Stomach (tissue), 8 donors: ENCODE measurements at regions not wholly inside any gene's neighbourhood (a gene's known extent, or its start where the extent isn't known, plus 50 kb on each side); places are given as distances from the start of the nearest gene placed in this dataset.

Experiments used
- DNase-seq, 2 donors: peaks; one replicate each; pipeline versions ENCODE4 v3.0.0 to v3.0.0-alpha.2; 2013 to 2019
- H3K27ac ChIP-seq, 5 donors: fragments of 200-600 bp in 4 of 5; sonication (generic) in 4 of 5; one replicate each; pipeline ENCODE4 v1.5.1; 2013 to 2019; ENCODE audit warnings: mild to moderate bottlenecking in 1 of 5, moderate library complexity in 1 of 5
- H3K27me3 ChIP-seq, 3 donors: fragments of 200-600 bp; sonication (generic); one replicate each; pipeline ENCODE4 v1.5.1; 2017 to 2019; ENCODE audit warnings: mixed run types in 1 of 3
- H3K36me3 ChIP-seq, 4 donors: fragments of 200-600 bp; sonication (generic); 1 replicate in 3 of 4; 2 replicates in 1 of 4; pipeline ENCODE4 v1.5.1; 2016 to 2019
- H3K4me1 ChIP-seq, 4 donors: fragments of 200-600 bp; sonication (generic); one replicate each; pipeline ENCODE4 v1.5.1; 2016 to 2019
- H3K4me3 ChIP-seq, 4 donors: fragments of 200-600 bp; sonication (generic) in 3 of 4; one replicate each; pipeline ENCODE4 v1.5.1; 2016 to 2019; ENCODE audit warnings: mild to moderate bottlenecking in 1 of 4
- H3K9me3 ChIP-seq, 4 donors: fragments of 200-600 bp; sonication (generic); one replicate each; pipeline ENCODE4 v1.5.1; 2016 to 2019
- EP300 ChIP-seq: sonication (generic); formaldehyde crosslinking; IDR thresholded peaks from one replicate; pipeline ENCODE4 v1.6.1; 2017; ENCODE audit warnings: antibody characterized with exemption
- POLR2A ChIP-seq, 4 donors: fragments of 450-650 bp; IDR thresholded peaks; one replicate each; pipeline ENCODE4 v1.6.1; 2016; ENCODE audit warnings: antibody characterized with exemption in 4 of 4, control low read depth in 2 of 4, mild to moderate bottlenecking in 1 of 4, moderate library complexity in 1 of 4
- POLR2AphosphoS5 ChIP-seq, 3 donors: sonication (generic); formaldehyde crosslinking; IDR thresholded peaks; one replicate each; pipeline ENCODE4 v1.6.1; 2016; ENCODE audit warnings: antibody characterized with exemption in 3 of 3
- WGBS, 5 donors: extraction: QIAGEN DNeasy Blood & Tissue Kit in 3 of 5; methylation state at CpG; one replicate each; pipeline versions ENCODE4 v1.1.5 to v1.1.7; 2013 to 2018; 5-methylcytosine and 5-hydroxymethylcytosine counted together
- intact Hi-C: fragments of 100-400 bp; cut with DNase I; formaldehyde crosslinking; loops from one replicate; pipeline ENCODE4 v1.15.1; 2023; ENCODE audit warnings: low total_unique reads
- TF ChIP-seq, protein P1 (sequence below), 7 experiments: fragments of 450-650 bp in 4 of 7; fragments of 200-600 bp in 3 of 7; sonication (generic) in 3 of 7; IDR thresholded peaks; one replicate each; pipeline ENCODE4 v1.5.1; 2016 to 2019; ENCODE audit warnings: antibody characterized with exemption in 7 of 7, control low read depth in 2 of 7, mild to moderate bottlenecking in 1 of 7
- donor health status: healthy with polysubstance abuse.
- donor health status: Bipolar disorder and iron deficiency.
- donor health status: healthy.

DNA sequence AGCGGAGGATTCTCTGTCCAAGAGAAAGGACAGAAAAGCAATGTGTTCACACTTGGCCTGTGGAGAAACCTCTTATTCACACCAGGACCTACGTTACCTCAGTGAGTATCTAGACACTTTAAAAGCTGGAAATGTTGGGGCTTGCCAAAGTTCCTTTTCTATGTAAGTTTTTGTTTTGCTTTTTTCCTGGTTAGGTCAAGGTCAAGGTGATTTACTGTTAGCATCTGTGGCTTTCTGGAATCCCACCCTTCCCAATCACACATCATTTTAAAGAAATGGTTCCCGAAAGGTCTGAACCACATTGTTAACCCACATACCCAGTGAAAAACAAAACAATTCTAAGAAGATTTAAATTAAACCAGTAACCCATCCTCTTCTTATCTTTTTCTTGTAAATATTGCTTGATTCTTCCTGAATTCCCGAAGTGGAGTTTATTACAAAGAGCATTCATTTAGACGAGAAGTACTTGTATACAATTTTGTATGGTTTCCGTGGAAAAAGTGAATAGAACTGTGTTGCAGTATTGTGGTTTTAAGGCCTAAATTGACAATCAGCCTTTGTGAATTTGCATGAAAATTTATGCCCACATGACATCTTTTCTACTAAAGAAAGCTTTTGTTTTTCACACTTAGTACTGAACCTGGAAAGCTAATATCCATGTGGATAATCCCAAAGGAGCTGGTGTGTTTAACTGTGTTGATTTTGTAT lies 827.0 kb upstream of the IGFBP3 start:
- intact Hi-C loops, result no loop called here
- TF ChIP-seq, protein P1, sequence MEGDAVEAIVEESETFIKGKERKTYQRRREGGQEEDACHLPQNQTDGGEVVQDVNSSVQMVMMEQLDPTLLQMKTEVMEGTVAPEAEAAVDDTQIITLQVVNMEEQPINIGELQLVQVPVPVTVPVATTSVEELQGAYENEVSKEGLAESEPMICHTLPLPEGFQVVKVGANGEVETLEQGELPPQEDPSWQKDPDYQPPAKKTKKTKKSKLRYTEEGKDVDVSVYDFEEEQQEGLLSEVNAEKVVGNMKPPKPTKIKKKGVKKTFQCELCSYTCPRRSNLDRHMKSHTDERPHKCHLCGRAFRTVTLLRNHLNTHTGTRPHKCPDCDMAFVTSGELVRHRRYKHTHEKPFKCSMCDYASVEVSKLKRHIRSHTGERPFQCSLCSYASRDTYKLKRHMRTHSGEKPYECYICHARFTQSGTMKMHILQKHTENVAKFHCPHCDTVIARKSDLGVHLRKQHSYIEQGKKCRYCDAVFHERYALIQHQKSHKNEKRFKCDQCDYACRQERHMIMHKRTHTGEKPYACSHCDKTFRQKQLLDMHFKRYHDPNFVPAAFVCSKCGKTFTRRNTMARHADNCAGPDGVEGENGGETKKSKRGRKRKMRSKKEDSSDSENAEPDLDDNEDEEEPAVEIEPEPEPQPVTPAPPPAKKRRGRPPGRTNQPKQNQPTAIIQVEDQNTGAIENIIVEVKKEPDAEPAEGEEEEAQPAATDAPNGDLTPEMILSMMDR (IDR thresholded peaks at IDR 0.05), result no peak
- TF ChIP-seq POLR2AphosphoS5 (IDR thresholded peaks at IDR 0.05) (no peak), EP300 (no peak), POLR2A (IDR thresholded peaks at IDR 0.05) (no peak)
- Histone ChIP-seq H3K9me3 (no peaks in the 10 kb centered on the region), H3K36me3 (no peaks in the 10 kb centered on the region), H3K27me3 (no peaks in the 10 kb centered on the region), H3K4me3 (no peak overlapping the region), H3K4me1 (peaks cover 0 to 6% (median 0%) of the 10 kb centered on the region in 4 donors), H3K27ac (no peak overlapping the region)
- no peak for DNase-seq
- 86 to 92% (median 89%) methylated on average over 6 of the region's 6 CpGs for WGBS, 5 donors

DNA sequence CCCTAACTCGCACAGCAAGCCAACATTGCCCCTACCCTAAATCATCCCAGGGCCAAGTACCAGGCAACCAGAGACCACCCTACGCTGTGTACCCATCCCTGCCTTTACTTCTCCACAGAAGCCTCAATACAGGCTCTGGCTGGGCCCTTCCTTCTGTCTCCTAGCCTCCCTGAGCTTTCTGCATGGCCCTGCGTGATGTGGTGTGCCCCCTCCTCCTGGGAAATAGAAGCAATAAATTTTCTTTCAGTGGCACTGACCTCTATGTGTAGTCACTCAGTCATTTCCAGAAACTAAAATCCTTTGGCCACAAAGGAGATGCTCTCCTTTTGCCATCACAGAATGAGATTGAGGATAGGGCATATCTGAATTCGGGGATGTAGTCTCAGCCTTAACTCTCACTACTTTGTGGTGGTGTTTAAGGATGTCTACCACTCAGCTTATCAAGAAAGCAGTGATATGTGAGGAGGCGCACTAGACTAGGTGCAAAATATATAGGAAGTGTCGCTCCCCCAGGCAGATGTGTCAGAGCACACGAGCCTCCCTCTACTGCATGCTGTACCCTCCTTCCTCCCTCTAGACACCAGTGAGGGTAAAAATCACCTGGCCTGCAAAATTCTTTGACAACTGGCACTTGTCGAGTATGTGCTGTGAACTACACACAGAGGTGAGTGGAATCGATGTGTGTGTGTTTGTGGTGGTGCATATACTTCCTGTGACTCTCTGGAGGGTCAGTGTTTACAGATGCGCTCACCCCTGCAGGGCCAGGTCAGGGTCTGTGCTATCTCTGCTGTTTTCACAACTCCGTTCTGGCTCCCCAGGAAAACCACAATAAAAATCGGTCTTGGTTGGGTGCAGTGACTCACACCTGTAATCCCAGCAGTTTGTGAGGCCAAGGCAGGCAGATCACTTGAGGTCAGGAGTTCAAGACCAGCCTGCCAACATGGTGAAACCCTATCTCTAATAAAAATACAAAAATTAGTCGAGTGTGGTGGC lies 825.9 kb upstream of the IGFBP3 start:
- no peak overlapping the region for H3K27ac ChIP-seq
- H3K4me1 ChIP-seq, result no peaks in the 10 kb centered on the region
- 70 to 88% (median 74%) methylated on average over 9 to 13 of the region's 13 CpGs for WGBS, 5 donors
- no peak overlapping the region for H3K4me3 ChIP-seq
- TF ChIP-seq POLR2AphosphoS5 (IDR thresholded peaks at IDR 0.05) (no peak), POLR2A (IDR thresholded peaks at IDR 0.05) (no peak), EP300 (no peak)
- TF ChIP-seq, protein P1 (IDR thresholded peaks at IDR 0.05), result no peak
- no peak for DNase-seq
- intact Hi-C loops, result no loop called here
- no peaks in the 10 kb centered on the region for H3K36me3 ChIP-seq
- no peaks in the 10 kb centered on the region for H3K27me3 ChIP-seq
- no peaks in the 10 kb centered on the region for H3K9me3 ChIP-seq

DNA sequence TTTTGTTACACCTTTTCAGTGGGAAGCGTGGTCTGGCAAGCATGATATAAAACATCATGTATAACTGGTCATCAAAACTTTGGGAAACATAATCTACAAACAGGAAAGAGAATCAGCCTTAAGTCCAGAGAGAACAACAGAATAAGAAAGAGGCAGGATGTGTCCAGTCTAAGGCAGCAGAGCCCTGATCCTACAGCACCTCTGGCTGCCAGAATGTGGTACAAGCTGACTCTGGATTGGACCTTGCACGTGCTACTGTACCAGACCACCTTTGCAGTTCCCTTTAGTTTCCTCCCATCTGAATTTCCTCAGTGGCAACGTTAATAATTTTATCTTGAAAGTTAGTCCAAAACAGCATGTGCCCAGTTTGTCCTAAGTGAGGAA lies 824.6 kb upstream of the IGFBP3 start:
- TF ChIP-seq, protein P1 (IDR thresholded peaks at IDR 0.05), result no peak
- no peak for TF ChIP-seq EP300
- no peak for TF ChIP-seq POLR2AphosphoS5 (IDR thresholded peaks at IDR 0.05)
- no peak for TF ChIP-seq POLR2A (IDR thresholded peaks at IDR 0.05)
- no peak overlapping the region for H3K27ac ChIP-seq
- H3K27me3 ChIP-seq, result no peaks in the 10 kb centered on the region
- WGBS, 5 donors, result 62 to 83% (median 65%) methylated on average over 3 of the region's 3 CpGs
- H3K4me1 ChIP-seq, result no peaks in the 10 kb centered on the region
- no peak overlapping the region for H3K4me3 ChIP-seq
- DNase-seq, result peak in 1 of 2 donors; percentile 28
- intact Hi-C loops, result no loop called here
- H3K9me3 ChIP-seq, result no peaks in the 10 kb centered on the region
- H3K36me3 ChIP-seq, result no peaks in the 10 kb centered on the region

DNA sequence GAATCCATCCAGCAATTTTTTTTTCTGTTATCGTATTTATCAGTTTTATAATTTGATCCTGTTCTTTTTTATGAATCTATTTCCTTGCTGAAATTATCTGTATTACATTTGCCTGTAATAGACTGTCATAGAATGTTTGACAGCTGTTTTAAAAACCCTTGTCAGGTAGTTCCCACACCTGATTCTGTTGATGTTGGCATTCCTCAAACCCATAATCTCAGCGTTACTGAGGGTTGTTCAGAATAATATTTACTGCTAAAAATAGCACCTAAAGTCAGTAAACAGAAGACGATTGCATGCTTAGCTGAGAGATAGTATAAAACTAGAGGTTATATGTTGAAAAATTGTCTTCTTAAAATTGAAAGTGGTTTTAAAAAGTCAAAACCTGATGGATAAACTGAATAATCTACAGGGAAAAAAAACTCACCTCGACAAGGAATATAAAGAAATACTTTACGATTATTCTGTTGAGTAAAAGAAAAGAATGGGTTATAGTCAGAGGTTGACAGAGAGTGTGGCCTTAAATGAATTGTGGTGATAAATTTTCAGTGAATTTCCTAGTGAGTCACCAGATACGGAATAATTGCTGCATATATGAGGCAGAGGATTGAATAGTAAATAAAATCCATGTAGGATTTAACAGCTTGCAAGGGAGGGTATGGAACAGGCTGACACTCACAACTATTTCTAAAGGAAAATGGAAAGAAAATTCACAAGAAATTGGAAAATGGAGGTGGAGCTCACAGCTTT lies 824.1 kb upstream of the IGFBP3 start:
- 40 to 61% (median 51%) methylated on average over 6 of the region's 6 CpGs for WGBS, 5 donors

More for the DNA sequence above, 824.1 kb upstream of the IGFBP3 start:
- Histone ChIP-seq H3K4me1 (no peaks in the 10 kb centered on the region), H3K27me3 (no peaks in the 10 kb centered on the region), H3K4me3 (no peak overlapping the region), H3K36me3 (no peaks in the 10 kb centered on the region), H3K9me3 (no peaks in the 10 kb centered on the region), H3K27ac (no peak overlapping the region)
- intact Hi-C loops, result no loop called here
- no peak for DNase-seq
- TF ChIP-seq EP300 (no peak), POLR2AphosphoS5 (IDR thresholded peaks at IDR 0.05) (no peak), POLR2A (IDR thresholded peaks at IDR 0.05) (no peak)
- TF ChIP-seq, protein P1 (IDR thresholded peaks at IDR 0.05), result no peak
